Activated T-cell treated with anti-CD3 and anti-CD28 coated beads, Interleukin-2, amount 50 U/mL, for 72 hours (primary cell): ENCODE measurements at regions not wholly inside any gene's neighbourhood (a gene's known extent, or its start where the extent isn't known, plus 50 kb on each side); places are given as distances from the start of the nearest gene placed in this dataset.

Experiments
- ATAC-seq, 2 donors: fragments of 150-1000 bp; cut with Tn5 transposase; replicated peaks in 1 of 2; 2 replicates each; pipeline ENCODE4 v1.10.0; 2021; ENCODE audit warnings: moderate library complexity in 2 of 2, mild to moderate bottlenecking in 1 of 2
- DNase-seq, 2 donors: peaks; one replicate each; pipeline ENCODE4 v3.0.0; 2021 to 2022; ENCODE audit warnings: mixed read lengths in 1 of 2
- H3K27ac Mint-ChIP-seq: one replicate; pipeline ENCODE4 v1.8.0; 2022; ENCODE audit warnings: mild to moderate bottlenecking, moderate library complexity, mixed read lengths
- H3K27me3 Mint-ChIP-seq: one replicate; pipeline ENCODE4 v1.8.0; 2022; ENCODE audit warnings: low read depth, mixed read lengths
- H3K36me3 Mint-ChIP-seq, 2 donors: one replicate each; pipeline ENCODE4 v1.8.0; 2022; ENCODE audit warnings: mixed read lengths in 2 of 2, mild to moderate bottlenecking in 1 of 2; ENCODE audit not compliant: insufficient read depth in 2 of 2
- H3K4me1 Mint-ChIP-seq: one replicate; pipeline ENCODE4 v1.8.0; 2022; ENCODE audit warnings: low read depth, mixed read lengths
- H3K4me3 Mint-ChIP-seq, 2 donors: one replicate each; pipeline ENCODE4 v1.8.0; 2022; ENCODE audit warnings: mild to moderate bottlenecking in 2 of 2, mixed read lengths in 2 of 2, moderate library complexity in 2 of 2
- H3K9me3 Mint-ChIP-seq, 2 donors: one replicate each; pipeline ENCODE4 v1.8.0; 2022; ENCODE audit warnings: mixed read lengths in 2 of 2

DNA sequence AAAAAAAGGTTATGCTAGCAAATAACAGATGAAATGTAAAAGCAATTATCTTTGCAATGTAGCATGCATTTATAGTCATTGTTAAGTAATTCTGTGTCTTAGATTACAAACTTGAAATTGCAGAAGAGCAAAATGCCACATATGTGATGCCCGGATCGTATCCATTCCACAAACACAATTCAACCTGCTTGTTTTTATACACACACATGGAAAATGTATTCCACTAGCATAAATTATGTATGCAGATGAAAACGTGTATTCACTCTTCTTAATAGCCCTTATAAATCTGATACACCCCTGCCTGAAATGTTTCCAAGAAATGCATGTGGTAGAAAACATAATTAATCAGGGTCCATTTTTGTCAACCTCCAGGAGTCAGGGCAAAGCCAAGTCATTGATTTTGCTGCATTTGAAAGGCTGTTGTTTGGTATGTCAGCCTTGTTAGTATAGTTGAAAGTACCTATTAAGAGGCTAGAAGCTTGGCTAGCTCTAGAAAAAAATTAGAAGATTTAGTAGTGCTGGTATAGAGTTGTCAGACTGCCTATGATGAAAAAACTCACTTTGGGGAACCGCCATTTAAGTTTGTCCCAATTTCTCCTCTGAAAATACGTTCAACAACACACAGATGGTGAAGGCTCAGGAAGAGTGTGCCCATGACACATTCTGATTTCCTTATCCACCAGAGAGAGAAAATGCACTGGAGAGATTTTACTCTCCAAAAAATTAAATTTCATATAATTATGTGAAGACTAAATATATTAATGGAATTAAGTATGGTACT lies 69.2 kb upstream of the TMC3 start:
- Mint-ChIP-seq H3K9me3 (peaks cover 2 to 3% of the 10 kb centered on the region in 2 donors), H3K4me3 (no peak overlapping the region), H3K27ac (no peak overlapping the region), H3K27me3 (peaks cover 17% of the 10 kb centered on the region), H3K4me1 (no peaks in the 10 kb centered on the region), H3K36me3 (peaks cover 0 to 3% of the 10 kb centered on the region in 2 donors)
- ATAC-seq (no peak), DNase-seq (no peak)

DNA sequence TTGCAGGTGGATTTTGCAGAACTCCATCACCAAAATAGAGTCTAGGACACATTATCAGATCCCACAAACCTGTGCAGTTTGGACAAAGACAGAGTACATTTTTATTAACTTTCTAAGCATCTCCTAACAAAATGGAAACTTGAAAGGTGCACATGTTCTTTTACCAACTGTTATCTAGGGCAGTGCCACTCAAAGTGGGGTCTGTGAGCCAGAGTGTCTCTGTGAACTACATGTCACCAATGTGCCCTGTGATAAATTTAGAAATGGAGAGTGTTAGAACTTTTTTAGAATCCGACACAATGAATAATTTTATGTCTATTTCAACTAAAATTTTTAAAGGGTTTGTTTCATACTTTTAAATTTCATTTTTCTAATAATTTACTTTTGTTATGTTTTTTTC lies 68.4 kb upstream of the TMC3 start:
- no peak for DNase-seq
- Mint-ChIP-seq H3K4me3 (no peak overlapping the region), H3K9me3 (peaks cover 2 to 3% of the 10 kb centered on the region in 2 donors), H3K36me3 (peaks cover 0 to 3% of the 10 kb centered on the region in 2 donors), H3K27ac (no peak overlapping the region), H3K4me1 (no peaks in the 10 kb centered on the region), H3K27me3 (peaks cover 17% of the 10 kb centered on the region)
- ATAC-seq = no peak

DNA sequence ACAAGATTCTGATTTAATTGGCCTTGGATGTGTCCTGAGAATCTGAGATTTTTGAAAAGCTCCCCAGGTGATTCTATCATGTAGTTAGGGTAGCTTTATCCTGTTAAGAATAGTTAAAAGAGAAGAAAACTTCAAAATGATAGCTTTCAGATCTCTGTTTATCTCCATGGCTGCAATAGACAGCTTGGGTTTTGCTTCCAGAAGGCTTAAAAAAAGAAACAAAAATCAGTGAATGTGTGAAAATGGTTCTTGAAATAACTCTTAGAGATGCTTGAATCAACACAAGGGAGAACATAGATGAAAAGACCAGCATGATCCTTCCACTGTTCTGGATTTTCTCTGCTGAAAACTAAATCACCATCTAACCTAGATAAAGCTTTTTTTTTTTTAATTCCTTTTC lies 60.8 kb upstream of the TMC3 start:
- no peaks in the 10 kb centered on the region for H3K9me3 Mint-ChIP-seq
- ATAC-seq (no peak), DNase-seq (no peak)
- no peak overlapping the region for H3K27ac Mint-ChIP-seq
- H3K36me3 Mint-ChIP-seq = peaks cover 0 to 4% of the 10 kb centered on the region in 2 donors
- H3K4me3 Mint-ChIP-seq = no peak overlapping the region
- H3K4me1 Mint-ChIP-seq = no peaks in the 10 kb centered on the region
- no peaks in the 10 kb centered on the region for H3K27me3 Mint-ChIP-seq

DNA sequence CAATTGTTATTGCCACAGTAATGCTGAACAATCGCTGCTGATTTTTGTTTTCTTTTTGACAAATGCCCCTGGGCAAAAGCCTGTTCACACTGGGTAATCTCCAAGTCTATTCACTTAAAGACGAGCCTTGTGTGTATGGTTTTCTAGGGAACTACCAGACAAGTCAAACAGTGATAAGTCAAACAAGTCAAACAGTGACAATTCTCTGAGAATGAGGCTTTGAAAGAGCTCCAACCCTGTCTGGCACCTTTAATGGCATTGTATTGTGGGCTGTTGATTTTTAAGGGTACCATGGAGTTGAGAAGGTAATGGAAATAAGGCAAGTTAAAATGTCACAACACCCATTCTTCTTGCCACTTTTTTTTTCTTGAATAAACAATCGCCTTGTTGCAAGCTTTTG lies 59.4 kb upstream of the TMC3 start:
- DNase-seq (no peak), ATAC-seq (no peak)
- Mint-ChIP-seq H3K9me3 (no peaks in the 10 kb centered on the region), H3K4me1 (no peaks in the 10 kb centered on the region), H3K36me3 (peaks cover 0 to 4% of the 10 kb centered on the region in 2 donors), H3K27ac (no peak overlapping the region), H3K27me3 (no peaks in the 10 kb centered on the region), H3K4me3 (no peak overlapping the region)

DNA sequence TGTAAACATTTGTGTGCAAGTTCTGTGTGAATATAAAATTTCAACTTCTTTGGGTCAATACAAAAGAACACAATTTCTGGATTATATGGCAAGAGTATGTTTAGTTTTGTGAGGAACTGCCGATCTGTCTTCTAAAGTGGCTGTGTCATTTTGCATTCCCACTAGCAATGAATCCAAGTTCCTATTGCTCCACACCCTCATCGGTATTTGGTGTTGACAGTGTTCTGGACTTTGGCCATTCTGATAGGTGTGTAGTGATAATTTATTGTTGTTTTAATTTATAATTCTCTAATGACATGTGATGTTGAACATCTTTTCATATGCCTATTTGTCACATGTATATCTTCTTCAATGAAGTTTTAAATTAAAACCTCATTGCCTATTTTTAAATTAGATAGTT lies 58.2 kb upstream of the TMC3 start:
- no peaks in the 10 kb centered on the region for H3K27me3 Mint-ChIP-seq
- DNase-seq (no peak), ATAC-seq (no peak)
- peaks cover 0 to 4% of the 10 kb centered on the region in 2 donors for H3K36me3 Mint-ChIP-seq
- no peaks in the 10 kb centered on the region for H3K4me1 Mint-ChIP-seq
- no peaks in the 10 kb centered on the region for H3K9me3 Mint-ChIP-seq
- H3K4me3 Mint-ChIP-seq = no peak overlapping the region
- no peak overlapping the region for H3K27ac Mint-ChIP-seq

DNA sequence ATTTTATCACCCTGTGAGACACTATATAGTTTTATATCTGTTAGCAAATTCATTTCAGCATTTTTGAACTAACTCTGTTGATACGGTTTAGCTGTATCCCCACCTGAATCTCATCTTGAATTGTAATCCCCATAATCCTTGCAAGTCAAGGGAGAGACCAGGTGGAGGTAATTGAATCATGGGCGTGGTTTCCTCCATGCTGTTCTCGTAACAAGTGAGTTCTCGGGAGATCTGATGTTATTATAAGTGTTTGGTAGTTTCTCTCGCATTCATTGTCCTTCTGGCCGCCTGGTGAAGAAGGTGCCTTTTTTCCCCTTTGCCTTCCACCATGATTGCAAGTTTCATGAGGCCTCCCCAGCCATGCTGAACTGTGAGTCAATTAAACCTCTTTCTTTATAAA lies 53.2 kb upstream of the TMC3 start:
- no peaks in the 10 kb centered on the region for H3K4me1 Mint-ChIP-seq
- no peak overlapping the region for H3K4me3 Mint-ChIP-seq
- H3K27ac Mint-ChIP-seq = no peak overlapping the region
- H3K27me3 Mint-ChIP-seq = no peaks in the 10 kb centered on the region
- no peaks in the 10 kb centered on the region for H3K9me3 Mint-ChIP-seq
- H3K36me3 Mint-ChIP-seq = peaks cover 0 to 4% of the 10 kb centered on the region in 2 donors
- ATAC-seq (no peak), DNase-seq (no peak)

DNA sequence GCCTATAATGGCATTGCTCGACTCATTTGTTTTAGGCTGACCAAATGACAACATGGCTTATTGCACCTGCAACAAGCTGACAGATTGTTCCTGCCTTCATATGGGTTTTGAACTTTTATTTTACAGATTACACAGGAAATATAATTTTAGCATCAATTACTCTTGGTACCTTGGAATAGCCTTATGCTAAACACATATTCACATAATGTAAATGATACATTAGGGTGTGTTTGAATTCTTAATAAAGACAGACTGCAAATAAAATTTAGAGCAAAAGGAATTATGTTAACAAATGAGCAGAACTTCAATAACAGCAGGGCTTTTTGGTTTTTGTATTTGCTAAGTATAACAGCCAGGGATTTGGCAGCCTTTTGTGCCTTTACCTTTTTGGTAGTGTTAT lies 51.9 kb upstream of the TMC3 start:
- no peak for ATAC-seq
- Mint-ChIP-seq H3K9me3 (no peaks in the 10 kb centered on the region), H3K36me3 (no peaks in the 10 kb centered on the region), H3K4me1 (no peaks in the 10 kb centered on the region), H3K27me3 (no peaks in the 10 kb centered on the region), H3K4me3 (no peak overlapping the region), H3K27ac (no peak overlapping the region)
- no peak for DNase-seq
